H7 (cell line): ENCODE measurements at regions not wholly inside any gene's neighbourhood (a gene's known extent, or its start where the extent isn't known, plus 50 kb on each side); places are given as distances from the start of the nearest gene placed in this dataset.
A peak's percentile ranks its signal among the peaks of the same experiment; 100 is the strongest.

Experiments
- DNase-seq: peaks from one replicate; pipeline ENCODE4 v3.0.0; 2012
- H3K27me3 ChIP-seq: 2 replicates; pipeline ENCODE4 v1.6.0; 2011; ENCODE audit warnings: mild to moderate bottlenecking, low read length; ENCODE audit not compliant: control insufficient read depth, insufficient read depth
- H3K36me3 ChIP-seq: replicated peaks from 2 replicates; pipeline ENCODE4 v1.5.1; 2011; ENCODE audit warnings: low read length; ENCODE audit not compliant: control insufficient read depth, insufficient read depth
- H3K4me3 ChIP-seq: 2 replicates; pipeline ENCODE4 v1.5.1; 2011; ENCODE audit warnings: low read depth, mild to moderate bottlenecking, control low read depth, low read length, moderate library complexity; ENCODE audit not compliant: insufficient read depth

DNA sequence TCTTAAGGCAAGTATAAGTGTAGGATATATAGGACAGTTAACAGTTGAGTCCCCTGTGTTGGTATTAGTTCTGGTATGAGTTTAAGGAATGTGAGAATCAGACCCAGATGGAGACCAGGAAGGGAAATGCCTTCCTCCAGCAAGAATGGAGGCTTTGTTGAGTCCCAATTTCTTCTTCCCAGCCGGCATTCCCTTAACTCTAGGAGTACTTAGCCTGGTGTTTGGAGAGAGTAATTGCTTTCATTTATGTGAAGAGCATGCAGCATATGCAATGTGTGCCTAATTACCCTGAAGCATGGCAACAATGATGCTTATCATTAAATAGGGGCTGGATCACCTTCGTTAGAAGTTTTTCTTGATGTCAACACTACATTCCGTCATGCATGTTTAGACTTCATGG, 225.9 kb upstream of the XYLT1 start:
- no peak for DNase-seq
- Histone ChIP-seq H3K4me3 (no peak overlapping the region), H3K36me3 (no peaks in the 10 kb centered on the region), H3K27me3 (no peaks in the 10 kb centered on the region)

DNA sequence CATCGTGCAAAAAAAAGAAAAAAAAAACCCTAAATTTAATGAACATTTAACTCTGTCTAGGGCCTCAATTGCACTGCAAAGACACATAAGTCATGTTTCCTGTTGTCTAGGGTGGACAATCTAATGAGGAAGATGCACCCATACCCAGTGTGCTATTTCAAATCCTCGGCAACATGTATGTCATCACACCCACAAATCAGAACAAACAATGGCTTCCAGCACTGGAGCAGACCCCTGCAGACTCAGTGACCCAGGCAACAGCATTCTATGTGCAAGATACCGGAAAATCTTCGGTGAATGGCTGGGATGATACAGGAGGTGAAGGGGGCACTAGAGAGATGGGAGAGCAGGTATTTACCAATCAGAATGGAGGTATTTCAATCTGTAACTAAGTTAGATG, 221.7 kb upstream of the XYLT1 start:
- H3K4me3 ChIP-seq, result no peak overlapping the region
- H3K36me3 ChIP-seq, result no peaks in the 10 kb centered on the region
- DNase-seq, result no peak
- H3K27me3 ChIP-seq, result no peaks in the 10 kb centered on the region

DNA sequence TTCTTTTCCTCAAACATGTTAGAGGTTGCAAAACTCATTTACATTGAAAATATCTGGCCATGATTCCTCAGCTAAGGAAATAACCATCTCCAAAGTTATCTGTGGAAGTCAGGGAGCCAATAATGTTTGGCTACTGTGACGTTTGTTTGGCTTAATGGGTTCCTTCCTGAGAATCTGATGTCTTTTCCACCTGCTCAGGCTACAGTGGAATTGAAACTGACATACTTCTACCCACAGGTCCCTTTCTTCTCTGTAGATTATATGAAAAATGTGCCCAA, 221.1 kb upstream of the XYLT1 start:
- Histone ChIP-seq H3K4me3 (no peak overlapping the region), H3K27me3 (no peaks in the 10 kb centered on the region), H3K36me3 (no peaks in the 10 kb centered on the region)
- no peak for DNase-seq

DNA sequence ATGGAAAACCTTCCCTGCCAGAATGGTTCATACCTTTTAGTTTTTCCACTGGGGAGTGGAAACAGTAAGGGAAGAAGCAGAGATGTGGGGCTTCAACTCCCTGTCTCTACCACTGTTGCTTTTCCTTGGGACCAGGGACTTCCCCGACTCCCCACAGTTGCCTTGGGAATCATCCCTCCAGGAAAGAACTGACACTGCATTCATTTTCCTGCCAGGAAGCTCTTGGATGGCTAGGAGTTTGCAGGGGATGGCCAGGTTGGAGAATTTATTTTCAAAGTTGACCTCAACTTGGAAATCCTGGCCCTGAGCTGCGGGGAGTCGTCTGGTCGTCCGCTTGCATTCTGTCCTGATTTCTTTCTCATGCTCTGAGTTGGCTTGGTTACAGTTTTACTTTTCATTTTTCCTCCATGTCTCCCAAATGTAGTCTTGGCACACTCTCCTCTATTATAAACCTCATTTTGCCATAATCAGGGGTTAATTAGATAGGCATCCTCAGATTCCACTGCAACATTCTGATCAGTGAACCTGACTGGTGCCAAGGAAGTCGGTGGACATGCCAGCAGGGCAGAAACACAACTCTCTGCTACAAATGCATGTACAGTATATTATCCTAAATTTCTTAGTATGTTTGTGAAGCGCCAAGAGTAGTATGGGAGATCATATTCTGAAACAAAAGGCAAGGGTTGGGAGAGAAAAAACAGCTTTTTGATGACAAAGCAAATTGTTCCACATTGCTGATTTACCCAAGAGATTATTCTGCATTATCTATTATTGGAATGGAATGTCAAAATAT, 220.5 kb upstream of the XYLT1 start:
- no peak for DNase-seq
- H3K36me3 ChIP-seq, result no peaks in the 10 kb centered on the region
- H3K27me3 ChIP-seq, result no peaks in the 10 kb centered on the region
- H3K4me3 ChIP-seq, result no peak overlapping the region

DNA sequence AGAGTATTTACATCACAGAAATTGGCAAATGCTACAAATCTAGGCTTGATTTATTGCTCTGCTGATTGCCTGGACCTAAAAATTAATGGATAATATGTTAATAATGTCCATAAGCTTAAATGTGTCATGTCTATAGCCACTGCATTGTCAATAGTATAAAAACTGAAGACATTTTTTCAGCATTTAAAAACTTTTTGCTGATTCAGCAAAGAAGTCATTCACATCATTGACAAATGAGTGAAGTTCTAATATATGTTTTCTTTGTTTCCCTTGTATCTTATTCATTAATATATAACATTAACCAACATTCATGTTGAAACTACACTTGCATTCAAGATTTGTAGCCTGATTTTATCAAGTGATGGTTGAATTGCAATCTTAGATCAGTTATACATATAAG, 214.7 kb upstream of the XYLT1 start:
- DNase-seq, result no peak
- Histone ChIP-seq H3K36me3 (no peaks in the 10 kb centered on the region), H3K4me3 (no peak overlapping the region), H3K27me3 (no peaks in the 10 kb centered on the region)

DNA sequence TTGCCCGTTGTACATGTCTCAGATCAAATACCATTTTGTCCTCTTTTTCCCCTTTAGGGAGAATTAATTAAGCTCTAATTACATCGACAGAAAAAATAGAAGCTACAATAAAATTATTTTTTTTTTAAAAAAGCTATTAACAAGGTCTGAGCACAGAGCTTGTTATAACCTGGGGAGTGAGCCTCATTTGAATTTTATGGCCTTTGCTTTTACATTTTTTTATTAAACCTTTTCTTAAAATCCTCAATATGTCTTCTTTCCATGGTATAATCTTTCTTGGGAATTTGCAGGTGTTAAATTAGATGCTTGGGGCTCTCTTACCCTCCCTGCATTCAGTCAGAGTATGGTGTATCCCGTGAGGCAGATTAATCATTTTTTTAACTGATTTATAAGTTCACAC, 212.5 kb upstream of the XYLT1 start:
- Histone ChIP-seq H3K4me3 (no peak overlapping the region), H3K27me3 (no peaks in the 10 kb centered on the region), H3K36me3 (no peaks in the 10 kb centered on the region)
- no peak for DNase-seq

DNA sequence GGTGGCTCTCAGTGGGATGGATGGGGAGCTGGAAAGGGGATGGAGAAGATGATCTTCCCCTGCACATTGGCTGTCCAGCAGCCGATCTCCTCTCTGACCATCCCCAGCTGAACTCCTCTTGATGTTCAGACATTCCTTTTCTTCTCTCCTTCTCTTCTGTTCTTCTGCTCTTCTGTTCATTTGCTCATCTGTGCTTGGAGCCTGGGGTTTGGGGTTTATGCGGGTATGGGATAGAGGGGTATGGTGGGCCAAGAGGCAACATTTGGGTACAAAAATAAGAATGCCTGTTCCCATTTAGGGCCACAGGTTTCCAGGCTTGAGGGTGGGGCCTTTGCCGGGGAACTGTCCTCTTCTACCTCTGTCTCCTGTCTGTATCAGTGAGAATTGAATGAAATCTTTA, 205.4 kb upstream of the XYLT1 start:
- H3K36me3 ChIP-seq, result no peaks in the 10 kb centered on the region
- DNase-seq, result no peak
- no peak overlapping the region for H3K4me3 ChIP-seq
- no peaks in the 10 kb centered on the region for H3K27me3 ChIP-seq

DNA sequence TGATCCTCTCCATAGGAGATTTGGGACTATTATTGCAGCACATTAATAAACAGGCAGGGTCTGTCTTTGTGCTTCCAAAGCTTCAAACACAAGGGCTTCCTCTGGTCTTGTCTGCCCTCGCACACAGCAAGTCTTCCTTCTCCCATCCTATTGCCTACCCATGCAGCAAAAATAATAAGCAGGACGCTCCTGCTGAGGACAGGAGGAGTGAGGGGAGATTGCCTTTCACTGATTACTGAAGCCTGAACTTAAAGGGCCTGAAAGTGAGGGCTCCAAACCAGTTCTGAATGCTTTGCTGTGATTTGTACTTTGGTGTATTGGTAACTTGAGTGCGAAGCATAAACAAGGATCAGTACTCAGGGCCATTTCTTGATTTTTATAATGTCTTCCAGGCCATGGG, 197.6 kb upstream of the XYLT1 start:
- no peak overlapping the region for H3K4me3 ChIP-seq
- DNase-seq, result no peak
- no peaks in the 10 kb centered on the region for H3K27me3 ChIP-seq
- no peaks in the 10 kb centered on the region for H3K36me3 ChIP-seq

DNA sequence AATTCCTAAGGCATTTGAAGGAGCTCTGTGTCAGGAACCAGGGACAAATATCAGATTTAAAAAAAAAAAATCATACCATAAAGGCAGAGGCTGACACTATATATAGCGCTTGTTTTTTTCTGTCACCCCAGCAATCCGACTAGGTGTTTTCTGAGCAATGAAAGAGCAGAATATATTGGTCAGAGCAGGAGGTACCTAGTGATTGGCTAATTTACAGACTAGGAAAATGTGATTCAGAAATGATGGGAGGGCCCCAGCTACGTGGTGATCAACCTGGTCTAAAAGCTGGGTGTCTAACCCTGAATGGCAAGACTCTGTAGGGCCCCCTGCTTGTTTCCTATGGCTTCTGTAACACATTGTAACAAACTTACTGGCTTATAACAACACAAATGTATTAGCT, 195.5 kb upstream of the XYLT1 start:
- Histone ChIP-seq H3K27me3 (no peaks in the 10 kb centered on the region), H3K36me3 (no peaks in the 10 kb centered on the region), H3K4me3 (no peak overlapping the region)
- DNase-seq, result no peak

DNA sequence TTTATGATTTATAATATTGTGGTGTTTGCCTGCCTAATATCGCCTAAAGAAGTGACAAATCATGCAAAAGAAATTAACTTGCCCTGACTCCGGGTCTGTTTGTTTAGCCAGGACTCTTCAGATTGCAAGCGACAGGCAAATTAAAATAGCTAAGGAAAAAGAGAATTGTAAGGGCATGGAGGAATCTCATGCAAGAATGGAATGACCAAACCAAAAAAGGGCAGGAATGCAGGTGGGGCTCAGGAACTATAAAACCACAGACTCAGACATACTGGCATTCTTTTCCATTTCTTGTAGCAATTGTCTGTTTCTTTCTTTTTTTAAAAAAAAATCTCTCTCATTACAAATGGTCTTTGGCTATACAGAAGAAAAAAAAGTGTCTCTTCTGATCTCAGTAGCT, 188.1 kb upstream of the XYLT1 start:
- no peak for DNase-seq
- Histone ChIP-seq H3K36me3 (no peaks in the 10 kb centered on the region), H3K27me3 (no peaks in the 10 kb centered on the region), H3K4me3 (no peak overlapping the region)

DNA sequence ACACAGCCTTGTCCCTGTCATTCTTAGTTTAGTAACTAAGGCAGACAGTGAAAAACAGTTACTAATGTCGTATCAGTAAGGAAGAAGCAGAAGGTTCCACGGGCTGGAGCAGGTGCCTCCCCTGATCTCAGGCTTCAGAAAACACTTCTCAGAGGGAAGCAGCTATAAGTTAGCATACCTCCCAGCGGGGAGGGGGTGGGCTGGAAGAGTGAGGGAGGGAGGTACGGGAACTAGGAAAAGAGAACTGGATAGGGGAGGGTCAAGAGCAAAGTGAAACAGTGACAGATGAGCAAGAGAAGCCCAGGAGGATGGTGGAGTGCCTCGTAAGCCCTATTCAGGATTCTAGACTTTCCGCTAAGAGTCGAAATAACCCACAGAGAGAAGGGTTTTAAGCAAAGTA, 186.3 kb upstream of the XYLT1 start:
- no peaks in the 10 kb centered on the region for H3K36me3 ChIP-seq
- H3K27me3 ChIP-seq, result no peaks in the 10 kb centered on the region
- DNase-seq, result peak; percentile 57
- no peak overlapping the region for H3K4me3 ChIP-seq

DNA sequence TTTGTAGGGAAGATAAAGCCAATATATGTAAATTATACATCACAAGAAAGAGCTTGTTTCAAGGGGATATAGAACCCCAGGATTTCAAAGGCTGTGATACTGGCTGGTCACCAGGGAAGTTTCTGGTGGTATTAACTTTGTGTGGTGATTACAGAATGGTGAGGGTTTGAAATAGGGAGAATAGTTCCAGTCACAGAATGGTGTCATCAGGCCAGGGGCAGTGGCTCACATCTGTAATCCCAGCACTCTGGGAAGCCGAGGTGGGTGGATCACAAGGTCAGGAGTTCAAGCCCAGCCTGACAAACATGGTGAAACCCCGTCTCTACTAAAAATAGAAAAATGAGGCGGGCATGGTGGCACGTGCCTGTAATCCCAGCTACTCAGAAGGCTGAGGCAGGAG, 183.8 kb upstream of the XYLT1 start:
- H3K4me3 ChIP-seq, result no peak overlapping the region
- H3K27me3 ChIP-seq, result no peaks in the 10 kb centered on the region
- no peaks in the 10 kb centered on the region for H3K36me3 ChIP-seq
- no peak for DNase-seq

DNA sequence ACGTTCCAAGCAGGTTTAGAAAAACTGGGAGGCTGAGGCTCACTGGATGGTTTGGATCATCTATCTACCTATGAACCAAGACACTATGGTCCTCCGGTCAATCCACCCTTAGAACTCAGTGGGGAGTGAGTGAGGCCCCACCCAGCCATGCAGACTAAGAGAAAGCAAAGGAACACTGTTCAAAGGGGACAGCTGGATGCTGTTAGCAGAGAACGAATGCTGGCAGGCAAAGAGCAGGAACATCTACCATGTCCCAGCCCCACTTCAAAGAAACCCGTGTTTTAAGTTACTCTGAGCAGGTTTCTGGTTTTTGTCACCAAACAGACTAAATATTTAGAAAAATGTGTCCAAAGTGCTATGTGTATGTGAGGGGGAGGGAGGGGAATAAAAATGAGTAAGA, 183.4 kb upstream of the XYLT1 start:
- no peaks in the 10 kb centered on the region for H3K36me3 ChIP-seq
- no peaks in the 10 kb centered on the region for H3K27me3 ChIP-seq
- H3K4me3 ChIP-seq, result no peak overlapping the region
- DNase-seq, result no peak

DNA sequence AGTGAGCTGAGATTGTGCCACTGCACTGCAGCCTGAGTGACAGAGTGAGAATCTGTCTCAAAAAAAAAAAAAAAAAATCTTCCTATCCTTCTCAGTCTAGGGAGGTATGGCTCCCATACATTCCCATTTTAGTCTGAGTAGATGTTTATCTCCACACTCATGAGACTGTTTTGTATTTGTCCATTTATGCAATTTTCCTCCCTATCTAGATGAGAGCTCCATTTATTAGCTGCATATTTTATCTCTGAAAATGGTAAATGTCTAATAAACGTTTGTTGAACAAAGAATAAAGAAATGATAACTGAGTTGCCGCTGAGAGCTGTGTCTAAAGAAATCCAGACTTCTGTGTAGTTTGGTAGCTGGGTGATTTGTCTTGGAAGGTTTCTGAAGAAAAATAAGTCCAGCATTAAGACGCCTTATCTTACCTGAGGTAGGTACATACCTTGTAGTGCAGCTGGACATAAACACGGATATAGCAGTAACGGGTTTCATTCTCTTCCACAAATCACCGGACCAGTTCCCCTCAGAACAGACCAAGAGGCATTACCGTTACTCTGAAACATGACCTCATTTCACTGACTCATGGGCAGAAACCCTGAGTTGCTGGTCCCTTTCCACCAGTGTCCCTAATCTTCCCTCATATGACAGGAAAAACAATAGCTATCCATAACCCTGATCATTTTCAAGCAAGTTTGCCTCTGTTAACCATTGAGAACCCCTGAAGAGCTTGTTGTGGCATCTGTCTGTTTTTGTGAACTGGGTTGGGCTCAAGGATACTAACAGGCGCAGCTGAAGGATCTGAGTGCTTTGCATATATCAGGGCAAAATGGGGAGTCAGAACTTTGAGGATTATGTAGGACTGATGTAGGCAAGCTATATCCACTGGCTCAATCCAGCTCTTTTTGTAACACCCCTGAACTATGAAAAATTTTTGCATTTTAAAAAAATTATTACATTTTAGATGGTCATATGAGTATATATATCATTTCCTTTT, 177.4 kb upstream of the XYLT1 start:
- no peak for DNase-seq
- Histone ChIP-seq H3K27me3 (no peaks in the 10 kb centered on the region), H3K36me3 (no peaks in the 10 kb centered on the region), H3K4me3 (no peak overlapping the region)

DNA sequence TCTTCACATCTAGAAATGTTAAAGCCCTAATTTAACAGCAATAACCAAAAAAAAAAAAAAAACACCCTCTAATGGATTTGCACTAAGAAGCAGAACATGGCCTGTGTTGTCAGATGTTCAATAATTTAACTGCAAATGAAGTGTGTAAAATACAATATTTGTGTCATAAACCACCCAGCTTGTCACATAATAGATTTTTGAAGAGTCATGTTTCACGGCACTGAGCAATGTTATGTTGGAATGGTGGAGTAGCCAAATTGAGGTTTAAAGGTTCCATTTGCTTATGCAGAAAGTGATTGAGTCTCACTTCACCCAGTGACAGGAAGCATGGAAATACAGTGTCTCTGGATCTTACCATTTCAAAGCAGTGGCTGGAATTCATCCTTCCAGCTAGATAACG, 173.2 kb upstream of the XYLT1 start:
- Histone ChIP-seq H3K27me3 (no peaks in the 10 kb centered on the region), H3K36me3 (no peaks in the 10 kb centered on the region), H3K4me3 (no peak overlapping the region)
- DNase-seq, result no peak
